T-cell (primary cell): ENCODE measurements at regions not wholly inside any gene's neighbourhood (a gene's known extent, or its start where the extent isn't known, plus 50 kb on each side); places are given as distances from the start of the nearest gene placed in this dataset.

Experiments
- ATAC-seq, 4 experiments: fragments of 200-7000 bp in 3 of 4; fragments of 150-1000 bp in 1 of 4; cut with Tn5 transposase; replicated peaks in 1 of 4; 1 replicate in 3 of 4; 2 replicates in 1 of 4; pipeline ENCODE4 v1.10.0; 2021; ENCODE audit warnings: moderate library complexity in 3 of 4, mild to moderate bottlenecking in 2 of 4, moderate number of reproducible peaks in 1 of 4
- CTCF ChIA-PET, 2 donors: fragments of 300-600 bp; sonication (Branson Sonifier 250); formaldehyde crosslinking; loops; one replicate each; lab custom pipeline; 2022; ENCODE audit warnings: antibody characterized with exemption in 2 of 2; lab: Charles Lee
- POLR2A ChIA-PET, 2 donors: fragments of 300-600 bp; sonication (Branson Sonifier 250); formaldehyde crosslinking; loops; one replicate each; lab custom pipeline; 2022; ENCODE audit warnings: antibody characterized with exemption in 2 of 2; lab: Charles Lee
- DNase-seq, 35 experiments: peaks; one replicate each; pipeline versions ENCODE4 v3.0.0 to v3.0.0-alpha.2; 2013 to 2023
- H3K27ac ChIP-seq: one replicate; pipeline ENCODE4 v1.5.1; 2013; ENCODE audit warnings: low read length
- H3K27me3 ChIP-seq, 2 experiments: replicated peaks in 1 of 2; 1 replicate in 1 of 2; 2 replicates in 1 of 2; pipeline versions ENCODE4 v1.6.1 to v1.7.0; 2013; ENCODE audit warnings: low read length in 1 of 2, mixed read lengths in 1 of 2; ENCODE audit not compliant: control insufficient read depth in 2 of 2, insufficient read depth in 2 of 2; ENCODE audit errors: extremely low read depth in 1 of 2
- H3K36me3 ChIP-seq, 2 donors: 1 replicate in 1 of 2; 2 replicates in 1 of 2; pipeline versions ENCODE4 v1.6.1 to v1.7.0; 2013; ENCODE audit warnings: low read length in 1 of 2; ENCODE audit not compliant: control insufficient read depth in 2 of 2, insufficient read depth in 1 of 2; ENCODE audit errors: extremely low read depth in 1 of 2
- H3K4me1 ChIP-seq, 2 experiments: 1 replicate in 1 of 2; 2 replicates in 1 of 2; pipeline versions ENCODE4 v1.6.1 to v1.7.0; 2013; ENCODE audit warnings: low read length in 2 of 2, mixed read lengths in 1 of 2; ENCODE audit not compliant: insufficient read depth in 2 of 2, control insufficient read depth in 1 of 2; ENCODE audit errors: extremely low read depth in 1 of 2
- H3K4me3 ChIP-seq, 2 donors: 1 replicate in 1 of 2; 2 replicates in 1 of 2; pipeline versions ENCODE4 v1.5.1 to v1.7.0; 2013; ENCODE audit warnings: mild to moderate bottlenecking in 2 of 2, low read length in 1 of 2, moderate library complexity in 1 of 2; ENCODE audit not compliant: control insufficient read depth in 1 of 2; ENCODE audit errors: extremely low read depth in 1 of 2
- H3K9me3 ChIP-seq: 2 replicates; pipeline ENCODE4 v1.7.0; 2013
- H3K27ac Mint-ChIP-seq, 2 donors: one replicate each; pipeline ENCODE4 v1.8.0; 2020 to 2021; ENCODE audit warnings: mild to moderate bottlenecking in 2 of 2, mixed read lengths in 2 of 2
- H3K27me3 Mint-ChIP-seq, 2 donors: one replicate each; pipeline ENCODE4 v1.8.0; 2021 to 2022; ENCODE audit warnings: mixed read lengths in 2 of 2
- H3K36me3 Mint-ChIP-seq: one replicate; pipeline ENCODE4 v1.8.0; 2021; ENCODE audit warnings: mixed read lengths
- H3K4me1 Mint-ChIP-seq, 3 donors: one replicate each; pipeline ENCODE4 v1.8.0; 2020 to 2022; ENCODE audit warnings: mixed read lengths in 3 of 3, mild to moderate bottlenecking in 1 of 3
- H3K4me3 Mint-ChIP-seq, 3 donors: one replicate each; pipeline ENCODE4 v1.8.0; 2020 to 2022; ENCODE audit warnings: mild to moderate bottlenecking in 3 of 3, mixed read lengths in 3 of 3, moderate library complexity in 3 of 3
- H3K9me3 Mint-ChIP-seq, 3 donors: one replicate each; pipeline ENCODE4 v1.8.0; 2020 to 2022; ENCODE audit warnings: mixed read lengths in 3 of 3
- WGBS: methylation state at CpG from one replicate; pipeline ENCODE4 v1.1.5; 2013; ENCODE audit warnings: missing lambda C conversion rate; ENCODE audit not compliant: insufficient coverage; 5-methylcytosine and 5-hydroxymethylcytosine counted together

GRCh38 chr5:167546270-167546669 is 745.2 kb upstream of the WWC1 start:
- Histone ChIP-seq H3K9me3 (no peaks in the 10 kb centered on the region), H3K36me3 (no peaks in the 10 kb centered on the region), H3K27ac (no peak overlapping the region), H3K4me3 (no peak overlapping the region), H3K27me3 (no peaks in the 10 kb centered on the region), H3K4me1 (no peaks in the 10 kb centered on the region)
- CTCF ChIA-PET = no interaction called here
- DNase-seq (no peak), ATAC-seq (no peak)
- WGBS = 88% methylated on average over 4 of the region's 4 CpGs
- Mint-ChIP-seq H3K27me3 (no peaks in the 10 kb centered on the region), H3K27ac (no peak overlapping the region), H3K36me3 (no peaks in the 10 kb centered on the region), H3K4me3 (no peak overlapping the region), H3K4me1 (no peaks in the 10 kb centered on the region), H3K9me3 (peaks cover 0 to 12% (median 0%) of the 10 kb centered on the region in 3 donors)
- POLR2A ChIA-PET = no interaction called here

- Mint-ChIP-seq H3K27me3 (no peaks in the 10 kb centered on the region), H3K9me3 (peaks cover 4 to 12% (median 11%) of the 10 kb centered on the region in 3 donors), H3K36me3 (no peaks in the 10 kb centered on the region), H3K4me1 (no peaks in the 10 kb centered on the region), H3K4me3 (no peak overlapping the region), H3K27ac (no peak overlapping the region)
- ATAC-seq (no peak), DNase-seq (no peak)
- Histone ChIP-seq H3K27me3 (no peaks in the 10 kb centered on the region), H3K4me3 (no peak overlapping the region), H3K27ac (no peak overlapping the region), H3K9me3 (no peaks in the 10 kb centered on the region), H3K4me1 (no peaks in the 10 kb centered on the region), H3K36me3 (no peaks in the 10 kb centered on the region)
- ChIA-PET POLR2A (no interaction called here), CTCF (no interaction called here)
- WGBS = no CpG with 5 or more reads among the region's 5 CpGs
These were observed 739.1 kb upstream of the WWC1 start for GRCh38 chr5:167552356-167552755.

- ATAC-seq = no peak
- POLR2A ChIA-PET = no interaction called here
- WGBS = no CpG with 5 or more reads among the region's 2 CpGs
These were observed 737.9 kb upstream of the WWC1 start for GRCh38 chr5:167553511-167553910.

GRCh38 chr5:167554564-167555290 is 736.7 kb upstream of the WWC1 start:
- H3K9me3 Mint-ChIP-seq = peaks cover 4 to 12% (median 11%) of the 10 kb centered on the region in 3 donors
- H3K4me1 ChIP-seq = no peaks in the 10 kb centered on the region
- H3K27me3 ChIP-seq = no peaks in the 10 kb centered on the region
- DNase-seq (no peak), ATAC-seq (no peak)
- ChIA-PET CTCF (no interaction called here), POLR2A (no interaction called here)
- H3K27ac ChIP-seq = no peak overlapping the region
- H3K36me3 ChIP-seq = no peaks in the 10 kb centered on the region
- 95% methylated on average over 4 of the region's 7 CpGs for WGBS
- H3K36me3 Mint-ChIP-seq = no peaks in the 10 kb centered on the region
- no peaks in the 10 kb centered on the region for H3K27me3 Mint-ChIP-seq
- no peak overlapping the region for H3K4me3 Mint-ChIP-seq
- no peaks in the 10 kb centered on the region for H3K4me1 Mint-ChIP-seq
- H3K27ac Mint-ChIP-seq = no peak overlapping the region
- H3K9me3 ChIP-seq = no peaks in the 10 kb centered on the region
- no peak overlapping the region for H3K4me3 ChIP-seq

More at GRCh38 chr5:167553511-167553910, 737.9 kb upstream of the WWC1 start:
- CTCF ChIA-PET = no interaction called here
- Histone ChIP-seq H3K9me3 (no peaks in the 10 kb centered on the region), H3K27me3 (no peaks in the 10 kb centered on the region), H3K4me3 (no peak overlapping the region), H3K27ac (no peak overlapping the region), H3K4me1 (no peaks in the 10 kb centered on the region), H3K36me3 (no peaks in the 10 kb centered on the region)
- Mint-ChIP-seq H3K27me3 (no peaks in the 10 kb centered on the region), H3K36me3 (no peaks in the 10 kb centered on the region), H3K4me1 (no peaks in the 10 kb centered on the region), H3K4me3 (no peak overlapping the region), H3K27ac (no peak overlapping the region), H3K9me3 (peaks cover 4 to 12% (median 11%) of the 10 kb centered on the region in 3 donors)
- DNase-seq = no peak

GRCh38 chr5:167555565-167556166 is 735.8 kb upstream of the WWC1 start:
- Mint-ChIP-seq H3K27me3 (no peaks in the 10 kb centered on the region), H3K4me3 (no peak overlapping the region), H3K36me3 (no peaks in the 10 kb centered on the region), H3K4me1 (no peaks in the 10 kb centered on the region), H3K27ac (no peak overlapping the region), H3K9me3 (peaks cover 4 to 16% (median 12%) of the 10 kb centered on the region in 3 donors)
- Histone ChIP-seq H3K36me3 (no peaks in the 10 kb centered on the region), H3K27ac (no peak overlapping the region), H3K4me1 (no peaks in the 10 kb centered on the region), H3K9me3 (no peaks in the 10 kb centered on the region), H3K27me3 (no peaks in the 10 kb centered on the region), H3K4me3 (no peak overlapping the region)
- ChIA-PET CTCF (interaction anchor here in 1 of 2 donors (0.5 kb wide), 1 partner anchor 43 kb away, joined by 3 read pairs; no protein-coding TSS in a partner anchor), POLR2A (no interaction called here)
- ATAC-seq (no peak), DNase-seq (no peak)
- 77% methylated on average over 7 of the region's 10 CpGs for WGBS

GRCh38 chr5:167557359-167557758 is 734.1 kb upstream of the WWC1 start:
- POLR2A ChIA-PET = no interaction called here
- Mint-ChIP-seq H3K27ac (no peak overlapping the region), H3K9me3 (peaks cover 4 to 24% (median 18%) of the 10 kb centered on the region in 3 donors), H3K27me3 (no peaks in the 10 kb centered on the region), H3K4me3 (no peak overlapping the region), H3K36me3 (no peaks in the 10 kb centered on the region), H3K4me1 (no peaks in the 10 kb centered on the region)
- H3K36me3 ChIP-seq = no peaks in the 10 kb centered on the region
- CTCF ChIA-PET = no interaction called here
- H3K27ac ChIP-seq = no peak overlapping the region
- no peaks in the 10 kb centered on the region for H3K4me1 ChIP-seq
- H3K27me3 ChIP-seq = no peaks in the 10 kb centered on the region
- 90% methylated on average over 2 of the region's 2 CpGs for WGBS
- no peak for ATAC-seq
- no peaks in the 10 kb centered on the region for H3K9me3 ChIP-seq
- DNase-seq = no peak
- no peak overlapping the region for H3K4me3 ChIP-seq
